ENCODE measurements at regions not wholly inside any gene's neighbourhood (a gene's known extent, or its start where the extent isn't known, plus 50 kb on each side); places are given as distances from the start of the nearest gene placed in this dataset.

- TF ChIP-seq GATA2 (IDR thresholded peaks at IDR 0.05; ENCODE audit: low read depth, low read length) (no peak), GATA3 (IDR thresholded peaks at IDR 0.05; ENCODE audit: low read depth, low read length) (no peak)
These were observed 1339.5 kb upstream of the MAP3K7 start for GRCh38 chr6:91926361-91926760.
